ENCODE measurements at regions not wholly inside any gene's neighbourhood (a gene's known extent, or its start where the extent isn't known, plus 50 kb on each side); places are given as distances from the start of the nearest gene placed in this dataset.

GRCh38 chr2:199101487-199101886, 356.3 kb downstream of the SATB2 start:
- no peak for DNase-seq (ENCODE audit: low read depth, low spot score)
- no peak for FAIRE-seq
- no peak overlapping the region for H2AFZ ChIP-seq (ENCODE audit: control insufficient read depth, low read length)
- H3K4me2 ChIP-seq (ENCODE audit: control insufficient read depth, extremely low read depth, insufficient read depth, low read depth, low read length), result no peak overlapping the region
- no peak overlapping the region for H3K9ac ChIP-seq (ENCODE audit: control insufficient read depth, extremely low read depth, insufficient read depth, low read length)
- H3K79me2 ChIP-seq (ENCODE audit: control insufficient read depth, insufficient read depth, low read length), result no peaks in the 10 kb centered on the region
- H3K27me3 ChIP-seq (ENCODE audit: control insufficient read depth, extremely low read depth, insufficient read depth, low read length), result no peaks in the 10 kb centered on the region
- H4K20me1 ChIP-seq (ENCODE audit: control insufficient read depth, extremely low read depth, insufficient read depth, low read length), result no peaks in the 10 kb centered on the region
- no peak overlapping the region for H3K4me3 ChIP-seq (ENCODE audit: control insufficient read depth in 2 of 3, extremely low read depth in 1 of 3, insufficient read depth in 2 of 3, low read depth in 1 of 3, low read length in 3 of 3)
- dilution Hi-C loops (cut with MboI; ENCODE audit: extremely low pct_ligation_motif_present, low sequenced_read_pairs), result no loop called here
- no peak overlapping the region for H3K27ac ChIP-seq (ENCODE audit: control insufficient read depth, insufficient read depth, low read length)
- TF ChIP-seq, protein P1, sequence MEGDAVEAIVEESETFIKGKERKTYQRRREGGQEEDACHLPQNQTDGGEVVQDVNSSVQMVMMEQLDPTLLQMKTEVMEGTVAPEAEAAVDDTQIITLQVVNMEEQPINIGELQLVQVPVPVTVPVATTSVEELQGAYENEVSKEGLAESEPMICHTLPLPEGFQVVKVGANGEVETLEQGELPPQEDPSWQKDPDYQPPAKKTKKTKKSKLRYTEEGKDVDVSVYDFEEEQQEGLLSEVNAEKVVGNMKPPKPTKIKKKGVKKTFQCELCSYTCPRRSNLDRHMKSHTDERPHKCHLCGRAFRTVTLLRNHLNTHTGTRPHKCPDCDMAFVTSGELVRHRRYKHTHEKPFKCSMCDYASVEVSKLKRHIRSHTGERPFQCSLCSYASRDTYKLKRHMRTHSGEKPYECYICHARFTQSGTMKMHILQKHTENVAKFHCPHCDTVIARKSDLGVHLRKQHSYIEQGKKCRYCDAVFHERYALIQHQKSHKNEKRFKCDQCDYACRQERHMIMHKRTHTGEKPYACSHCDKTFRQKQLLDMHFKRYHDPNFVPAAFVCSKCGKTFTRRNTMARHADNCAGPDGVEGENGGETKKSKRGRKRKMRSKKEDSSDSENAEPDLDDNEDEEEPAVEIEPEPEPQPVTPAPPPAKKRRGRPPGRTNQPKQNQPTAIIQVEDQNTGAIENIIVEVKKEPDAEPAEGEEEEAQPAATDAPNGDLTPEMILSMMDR (optimal IDR thresholded peaks at IDR 0.05 in 1 of 3, IDR thresholded peaks at IDR 0.05 in 1 of 3, conservative IDR thresholded peaks at IDR 0.05 in 1 of 3; ENCODE audit: extremely low read depth in 1 of 3, insufficient read depth in 2 of 3, low read length in 3 of 3), result no peak
- no peak for TF ChIP-seq EZH2 (IDR thresholded peaks at IDR 0.05; ENCODE audit: low read length)
- H3K9me3 ChIP-seq (ENCODE audit: control insufficient read depth, low read depth, low read length), result no peaks in the 10 kb centered on the region
- no peaks in the 10 kb centered on the region for H3K9me1 ChIP-seq (ENCODE audit: control insufficient read depth, extremely low read depth, insufficient read depth, low read length)
- H3K4me1 ChIP-seq (ENCODE audit: control insufficient read depth, extremely low read depth, insufficient read depth, low read length), result no peaks in the 10 kb centered on the region
- H3K36me3 ChIP-seq (ENCODE audit: control insufficient read depth in 2 of 2, extremely low read depth in 1 of 2, insufficient read depth in 2 of 2, low read length in 2 of 2), result no peaks in the 10 kb centered on the region

DNA sequence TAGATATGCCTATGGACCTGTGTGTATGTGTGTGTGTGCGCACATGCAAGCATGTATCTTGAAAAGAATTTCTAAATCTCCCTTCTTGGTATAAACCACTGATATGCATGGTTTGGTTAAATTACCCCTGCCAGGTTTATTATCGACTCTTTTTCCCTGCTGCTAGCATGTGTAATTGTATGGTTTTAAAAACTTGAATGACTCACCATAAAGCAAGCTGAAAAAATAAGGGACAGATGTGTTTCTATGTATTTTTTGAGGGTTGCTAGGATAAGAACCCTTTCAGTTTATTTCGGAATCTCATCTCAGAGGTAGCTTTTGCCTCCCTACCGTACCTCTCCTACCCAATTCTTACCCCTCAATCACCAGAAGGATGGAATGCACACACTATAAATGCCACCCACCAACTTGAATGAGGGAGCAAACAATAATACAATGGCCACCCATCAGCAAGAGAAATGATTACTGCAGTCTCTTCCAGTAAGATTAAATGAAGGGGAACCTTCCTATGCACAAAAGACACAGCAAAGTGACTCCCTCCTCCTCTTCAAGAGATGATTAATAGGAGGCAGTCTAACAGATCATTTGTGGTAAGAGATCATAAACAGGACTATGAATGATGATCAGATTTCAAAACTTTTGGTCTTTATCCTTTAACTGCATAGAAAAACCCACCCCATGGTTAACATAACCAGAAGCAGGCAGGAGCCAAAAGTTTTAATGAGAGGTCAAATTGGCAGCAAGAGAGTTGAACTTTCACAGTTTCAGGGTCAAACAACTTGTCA, 357.2 kb downstream of the SATB2 start:
- Histone ChIP-seq H3K79me2 (ENCODE audit: control insufficient read depth, insufficient read depth, low read length) (no peaks in the 10 kb centered on the region), H3K9me3 (ENCODE audit: control insufficient read depth, low read depth, low read length) (no peaks in the 10 kb centered on the region), H3K9ac (ENCODE audit: control insufficient read depth, extremely low read depth, insufficient read depth, low read length) (no peak overlapping the region), H3K36me3 (ENCODE audit: control insufficient read depth in 2 of 2, extremely low read depth in 1 of 2, insufficient read depth in 2 of 2, low read length in 2 of 2) (no peaks in the 10 kb centered on the region), H4K20me1 (ENCODE audit: control insufficient read depth, extremely low read depth, insufficient read depth, low read length) (no peaks in the 10 kb centered on the region), H2AFZ (ENCODE audit: control insufficient read depth, low read length) (no peak overlapping the region), H3K27me3 (ENCODE audit: control insufficient read depth, extremely low read depth, insufficient read depth, low read length) (no peaks in the 10 kb centered on the region), H3K4me2 (ENCODE audit: control insufficient read depth, extremely low read depth, insufficient read depth, low read depth, low read length) (no peak overlapping the region), H3K9me1 (ENCODE audit: control insufficient read depth, extremely low read depth, insufficient read depth, low read length) (no peaks in the 10 kb centered on the region), H3K27ac (ENCODE audit: control insufficient read depth, insufficient read depth, low read length) (no peak overlapping the region), H3K4me3 (ENCODE audit: control insufficient read depth in 2 of 3, extremely low read depth in 1 of 3, insufficient read depth in 2 of 3, low read depth in 1 of 3, low read length in 3 of 3) (no peak overlapping the region), H3K4me1 (ENCODE audit: control insufficient read depth, extremely low read depth, insufficient read depth, low read length) (no peaks in the 10 kb centered on the region)
- TF ChIP-seq, protein P1 (optimal IDR thresholded peaks at IDR 0.05 in 1 of 3, IDR thresholded peaks at IDR 0.05 in 1 of 3, conservative IDR thresholded peaks at IDR 0.05 in 1 of 3; ENCODE audit: extremely low read depth in 1 of 3, insufficient read depth in 2 of 3, low read length in 3 of 3), result no peak
- no peak for TF ChIP-seq EZH2 (IDR thresholded peaks at IDR 0.05; ENCODE audit: low read length)
- FAIRE-seq (no peak), DNase-seq (ENCODE audit: low read depth, low spot score) (no peak)
- dilution Hi-C loops (cut with MboI; ENCODE audit: extremely low pct_ligation_motif_present, low sequenced_read_pairs), result no loop called here

Data from keratinocyte (primary cell).